PC-3 (cell line): ENCODE measurements at regions not wholly inside any gene's neighbourhood (a gene's known extent, or its start where the extent isn't known, plus 50 kb on each side); places are given as distances from the start of the nearest gene placed in this dataset.

Experiments
- ATAC-seq: fragments of 200-7000 bp; cut with Tn5 transposase; 2 replicates; pipeline ENCODE4 v1.9.1; 2020; ENCODE audit warnings: mild to moderate bottlenecking, moderate library complexity
- BruUV-seq: library from RNA; stranded (reverse); fragments of 400-500 nt; replicated peaks from 2 replicates; lab custom pipeline; 2021; lab: Mats Ljungman, UMichigan
- CTCF ChIA-PET: fragments of 300-600 bp; sonication (Branson Sonifier 250); formaldehyde crosslinking; loops from one replicate; lab custom pipeline; 2022; ENCODE audit warnings: antibody characterized with exemption; lab: Charles Lee
- POLR2A ChIA-PET: fragments of 300-600 bp; sonication (Branson Sonifier 250); formaldehyde crosslinking; loops from one replicate; lab custom pipeline; 2022; ENCODE audit warnings: antibody characterized with exemption; ENCODE audit not compliant: unreplicated experiment; lab: Charles Lee
- DNase-seq: peaks from one replicate; pipeline ENCODE4 v3.0.0-alpha.2; 2015
- H2AFZ ChIP-seq: fragments of 300-600 bp; sonication (generic); 2 replicates; pipeline ENCODE4 v1.6.0; 2016; ENCODE audit warnings: antibody characterized with exemption, low read length
- H3F3A ChIP-seq: fragments of 300-600 bp; sonication (generic); one replicate; pipeline ENCODE4 v1.6.0; 2017; ENCODE audit warnings: antibody characterized with exemption, low read length, control low read depth, mild to moderate bottlenecking; ENCODE audit not compliant: unreplicated experiment
- H3K27ac ChIP-seq: fragments of 300-600 bp; sonication (generic); 2 replicates; pipeline ENCODE4 v1.5.1; 2016; ENCODE audit warnings: mild to moderate bottlenecking, low read length
- H3K27me3 ChIP-seq: fragments of 300-600 bp; sonication (generic); 2 replicates; pipeline ENCODE4 v1.6.1; 2016; ENCODE audit warnings: low read length, mixed read lengths
- H3K36me3 ChIP-seq: fragments of 300-600 bp; sonication (generic); 2 replicates; pipeline ENCODE4 v1.6.1; 2016; ENCODE audit warnings: low read depth, mixed run types, low read length, mixed read lengths
- H3K4me1 ChIP-seq: fragments of 300-600 bp; sonication (generic); 2 replicates; pipeline ENCODE4 v1.5.1; 2016; ENCODE audit warnings: low read length; ENCODE audit not compliant: insufficient read depth
- H3K4me2 ChIP-seq: fragments of 300-600 bp; sonication (generic); 2 replicates; pipeline ENCODE4 v1.6.0; 2016; ENCODE audit warnings: low read length
- H3K4me3 ChIP-seq: fragments of 300-600 bp; sonication (generic); 2 replicates; pipeline ENCODE4 v1.5.1; 2016; ENCODE audit warnings: mild to moderate bottlenecking, low read length, mixed read lengths
- H3K79me2 ChIP-seq: fragments of 300-600 bp; sonication (generic); 2 replicates; pipeline ENCODE4 v1.6.1; 2017; ENCODE audit warnings: low read length, mixed read lengths
- H3K9ac ChIP-seq: fragments of 300-600 bp; sonication (generic); 2 replicates; pipeline ENCODE4 v1.6.0; 2016; ENCODE audit warnings: mild to moderate bottlenecking, low read length
- H3K9me2 ChIP-seq: fragments of 300-600 bp; sonication (generic); replicated peaks from 2 replicates; pipeline ENCODE4 v1.6.1; 2016; ENCODE audit warnings: mixed run types, low read length, mixed read lengths
- H3K9me3 ChIP-seq: fragments of 300-600 bp; sonication (generic); 2 replicates; pipeline ENCODE4 v1.6.1; 2016; ENCODE audit warnings: low read length, mixed read lengths
- H4K20me1 ChIP-seq: fragments of 300-600 bp; sonication (generic); 2 replicates; pipeline ENCODE4 v1.6.1; 2016; ENCODE audit warnings: low read length, mixed read lengths
- CTCF ChIP-seq: fragments of 300-600 bp; sonication (generic); conservative IDR thresholded peaks from 2 replicates; pipeline ENCODE4 v1.5.1; 2017; ENCODE audit warnings: antibody characterized with exemption, low read depth, mild to moderate bottlenecking, low read length
- EZH2 ChIP-seq: fragments of 300-600 bp; sonication (generic); IDR thresholded peaks from one replicate; pipeline ENCODE4 v1.6.1; 2017; ENCODE audit warnings: antibody characterized with exemption, mild to moderate bottlenecking, low read length; ENCODE audit not compliant: unreplicated experiment
- EZH2phosphoT487 ChIP-seq: fragments of 300-600 bp; sonication (generic); IDR thresholded peaks from 2 replicates; pipeline ENCODE4 v1.6.1; 2018; ENCODE audit warnings: mild to moderate bottlenecking, antibody characterized with exemption, low read length, borderline replicate concordance
- intact Hi-C: fragments of 100-400 bp; cut with micrococcal nuclease; formaldehyde crosslinking; loops from 2 replicates; pipeline ENCODE4 v1.9.0; 2023

GRCh38 chrX:122122274-122122673, 1061.8 kb upstream of the GRIA3 start:
- Histone ChIP-seq H3K79me2 (no peaks in the 10 kb centered on the region), H3K4me2 (no peak overlapping the region), H4K20me1 (no peaks in the 10 kb centered on the region), H2AFZ (no peak overlapping the region), H3K27me3 (no peaks in the 10 kb centered on the region), H3K4me3 (no peak overlapping the region), H3F3A (no peaks in the 10 kb centered on the region), H3K4me1 (no peaks in the 10 kb centered on the region), H3K27ac (no peak overlapping the region), H3K9me2 (no peaks in the 10 kb centered on the region), H3K36me3 (no peaks in the 10 kb centered on the region), H3K9me3 (no peaks in the 10 kb centered on the region), H3K9ac (no peak overlapping the region)
- TF ChIP-seq CTCF: no peak
- TF ChIP-seq EZH2phosphoT487: no peak
- no peak for TF ChIP-seq EZH2
- no peak for DNase-seq
- intact Hi-C loops: no loop called here
- ChIA-PET POLR2A (no interaction called here), CTCF (no interaction called here)
- ATAC-seq: no peak
- no TSS peak for BruUV-seq

- no peaks in the 10 kb centered on the region for H3K27me3 ChIP-seq
- no TSS peak for BruUV-seq
- intact Hi-C loops: no loop called here
Measured at GRCh38 chrX:122133478-122133877, 1050.6 kb upstream of the GRIA3 start.

GRCh38 chrX:122134291-122134690, 1049.8 kb upstream of the GRIA3 start:
- no peak for TF ChIP-seq EZH2phosphoT487
- no peak overlapping the region for H2AFZ ChIP-seq
- no peak overlapping the region for H3K4me3 ChIP-seq
- CTCF ChIA-PET: no interaction called here
- H3K79me2 ChIP-seq: no peaks in the 10 kb centered on the region
- BruUV-seq: no TSS peak
- H4K20me1 ChIP-seq: no peaks in the 10 kb centered on the region
- no peak overlapping the region for H3K4me2 ChIP-seq
- no peak overlapping the region for H3K27ac ChIP-seq
- DNase-seq: no peak
- POLR2A ChIA-PET: no interaction called here
- no peaks in the 10 kb centered on the region for H3K27me3 ChIP-seq
- ATAC-seq: no peak
- no peaks in the 10 kb centered on the region for H3K9me2 ChIP-seq
- intact Hi-C loops: no loop called here
- H3F3A ChIP-seq: no peaks in the 10 kb centered on the region
- H3K9me3 ChIP-seq: 0 out of 2 replicates have a peak, but pooled peaks cover 6% of the 10 kb centered on the region
- no peaks in the 10 kb centered on the region for H3K36me3 ChIP-seq
- no peak overlapping the region for H3K9ac ChIP-seq
- H3K4me1 ChIP-seq: no peaks in the 10 kb centered on the region

More at GRCh38 chrX:122133478-122133877, 1050.6 kb upstream of the GRIA3 start:
- POLR2A ChIA-PET: no interaction called here
- Histone ChIP-seq H3K36me3 (no peaks in the 10 kb centered on the region), H3K4me2 (no peak overlapping the region), H3K27ac (no peak overlapping the region), H3K4me3 (no peak overlapping the region), H3K9ac (no peak overlapping the region), H3K4me1 (no peaks in the 10 kb centered on the region), H4K20me1 (no peaks in the 10 kb centered on the region), H3K9me3 (no peaks in the 10 kb centered on the region), H3F3A (no peaks in the 10 kb centered on the region), H3K79me2 (no peaks in the 10 kb centered on the region), H3K9me2 (no peaks in the 10 kb centered on the region), H2AFZ (no peak overlapping the region)
- CTCF ChIA-PET: no interaction called here
- ATAC-seq (no peak), DNase-seq (no peak)
- TF ChIP-seq EZH2 (no peak), CTCF (no peak)
